H1 (cell line): ENCODE measurements at regions not wholly inside any gene's neighbourhood (a gene's known extent, or its start where the extent isn't known, plus 50 kb on each side); places are given as distances from the start of the nearest gene placed in this dataset.

ENCODE experiments used
- CTCF ChIA-PET: fragments of 300-600 bp; sonication (Branson Sonifier 250); formaldehyde crosslinking; loops from one replicate; lab custom pipeline; 2021; ENCODE audit not compliant: partially characterized antibody; lab: Charles Lee
- POLR2A ChIA-PET: fragments of 300-600 bp; sonication (Branson Sonifier 250); formaldehyde crosslinking; loops from one replicate; lab custom pipeline; 2021; ENCODE audit warnings: inconsistent platforms; ENCODE audit not compliant: partially characterized antibody; lab: Charles Lee
- DNase-seq, 2 experiments: peaks; one replicate each; pipeline versions ENCODE4 v3.0.0 to v3.0.0-alpha.2; 2010 to 2022; ENCODE audit warnings: low spot score in 2 of 2, low read depth in 1 of 2, mixed read lengths in 1 of 2
- FAIRE-seq: peaks from 2 replicates; lab custom pipeline; 2011; peaks lifted over from hg19 to GRCh38; lab: Jason Lieb, UNC
- H2AFZ ChIP-seq: 2 replicates; pipeline ENCODE4 v1.8.1; 2012; ENCODE audit warnings: low read length, inconsistent platforms
- H2AK5ac ChIP-seq: 2 replicates; pipeline ENCODE4 v1.6.1; 2013; ENCODE audit warnings: low read depth, low read length
- H2BK120ac ChIP-seq: replicated peaks from 2 replicates; pipeline ENCODE3; 2013; ENCODE audit warnings: low read depth, low read length, inconsistent platforms
- H2BK12ac ChIP-seq: 2 replicates; pipeline ENCODE4 v1.6.1; 2013; ENCODE audit warnings: low read depth, low read length
- H2BK15ac ChIP-seq: 2 replicates; pipeline ENCODE4 v1.6.1; 2013; ENCODE audit warnings: low read length
- H2BK20ac ChIP-seq: 2 replicates; pipeline ENCODE4 v1.6.1; 2013; ENCODE audit warnings: low read length
- H2BK5ac ChIP-seq: 2 replicates; pipeline ENCODE4 v1.6.1; 2013; ENCODE audit warnings: low read depth, low read length
- H3K14ac ChIP-seq: 2 replicates; pipeline ENCODE4 v1.6.1; 2013; ENCODE audit warnings: inconsistent platforms; ENCODE audit not compliant: insufficient read length
- H3K18ac ChIP-seq: 2 replicates; pipeline ENCODE4 v1.6.1; 2013; ENCODE audit warnings: low read length; ENCODE audit errors: extremely low read depth
- H3K23ac ChIP-seq: 2 replicates; pipeline ENCODE4 v1.6.1; 2013; ENCODE audit warnings: inconsistent platforms; ENCODE audit not compliant: insufficient read length
- H3K23me2 ChIP-seq: 2 replicates; pipeline ENCODE4 v1.6.1; 2013; ENCODE audit warnings: low read depth, low read length
- H3K27ac ChIP-seq: 2 replicates; pipeline ENCODE4 v1.6.1; 2011; ENCODE audit warnings: low read depth, low read length, inconsistent platforms
- H3K27me3 ChIP-seq, 4 experiments: replicated peaks in 1 of 4; 1 replicate in 1 of 4; 2 replicates in 3 of 4; pipeline versions ENCODE4 v1.6.1 to v1.8.1; 2011 to 2013; ENCODE audit warnings: low read length in 3 of 4, mild to moderate bottlenecking in 3 of 4, inconsistent platforms in 2 of 4, mixed read lengths in 2 of 4, moderate library complexity in 1 of 4; ENCODE audit not compliant: control insufficient read depth in 3 of 4, insufficient read depth in 3 of 4; ENCODE audit errors: extremely low read depth in 1 of 4
- H3K36me3 ChIP-seq, 4 experiments: 2 replicates each; pipeline versions ENCODE4 v1.6.1 to v1.8.1; 2011 to 2013; ENCODE audit warnings: mild to moderate bottlenecking in 4 of 4, low read length in 3 of 4, moderate library complexity in 2 of 4, control low read depth in 1 of 4, inconsistent platforms in 1 of 4; ENCODE audit not compliant: insufficient read depth in 4 of 4, control insufficient read depth in 2 of 4
- H3K4ac ChIP-seq: replicated peaks from 2 replicates; pipeline ENCODE3; 2013; ENCODE audit warnings: low read length, low read depth, mixed read lengths, inconsistent platforms; ENCODE audit not compliant: insufficient read length
- H3K4me1 ChIP-seq, 4 experiments: replicated peaks in 1 of 4; 1 replicate in 1 of 4; 2 replicates in 3 of 4; pipeline versions ENCODE4 v1.6.1 to v1.8.1; 2011 to 2013; ENCODE audit warnings: low read length in 3 of 4, inconsistent platforms in 2 of 4, mixed read lengths in 1 of 4; ENCODE audit not compliant: insufficient read depth in 4 of 4, control insufficient read depth in 3 of 4
- H3K4me2 ChIP-seq, 2 experiments: 2 replicates each; pipeline versions ENCODE4 v1.6.1 to v1.8.1; 2011 to 2013; ENCODE audit warnings: low read depth in 2 of 2, low read length in 2 of 2, control low read depth in 1 of 2, inconsistent platforms in 1 of 2, mild to moderate bottlenecking in 1 of 2; ENCODE audit not compliant: insufficient read depth in 1 of 2
- H3K4me3 ChIP-seq, 4 experiments: fragments of 200-600, 300-600 bp in 1 of 4; sonication (generic), shearing (Covaris generic), sonication (Bioruptor Twin) in 1 of 4; 2 replicates each; pipeline versions ENCODE4 v1.5.1 to v1.8.1; 2011 to 2016; ENCODE audit warnings: low read length in 4 of 4, low read depth in 3 of 4, control low read depth in 2 of 4, inconsistent platforms in 2 of 4, mild to moderate bottlenecking in 2 of 4, mixed read lengths in 1 of 4, moderate library complexity in 1 of 4; ENCODE audit not compliant: insufficient read depth in 2 of 4; ENCODE audit errors: extremely low read depth in 1 of 4
- H3K56ac ChIP-seq: replicated peaks from 2 replicates; pipeline ENCODE3; 2013; ENCODE audit warnings: low read depth, mild to moderate bottlenecking, mixed read lengths, low read length, inconsistent platforms; ENCODE audit not compliant: insufficient read length
- H3K79me1 ChIP-seq: 2 replicates; pipeline ENCODE4 v1.6.1; 2013; ENCODE audit warnings: low read depth, low read length, control low read depth
- H3K79me2 ChIP-seq, 2 experiments: 2 replicates each; pipeline versions ENCODE4 v1.6.1 to v1.8.1; 2012 to 2013; ENCODE audit warnings: low read length in 2 of 2, mild to moderate bottlenecking in 2 of 2, inconsistent platforms in 1 of 2; ENCODE audit not compliant: insufficient read depth in 2 of 2, control insufficient read depth in 1 of 2
- H3K9ac ChIP-seq, 4 experiments: replicated peaks in 1 of 4; 1 replicate in 1 of 4; 2 replicates in 3 of 4; pipeline versions ENCODE4 v1.6.1 to v1.8.1; 2011 to 2013; ENCODE audit warnings: low read depth in 3 of 4, low read length in 3 of 4, control low read depth in 2 of 4, mild to moderate bottlenecking in 2 of 4, moderate library complexity in 2 of 4, inconsistent platforms in 1 of 4; ENCODE audit errors: extremely low read depth in 1 of 4
- H3K9me3 ChIP-seq, 2 experiments: 2 replicates each; pipeline versions ENCODE4 v1.6.1 to v1.8.1; 2012 to 2013; ENCODE audit warnings: mild to moderate bottlenecking in 2 of 2, moderate library complexity in 2 of 2, control low read depth in 1 of 2, inconsistent platforms in 1 of 2, low read depth in 1 of 2, low read length in 1 of 2, mixed read lengths in 1 of 2; ENCODE audit not compliant: insufficient read depth in 2 of 2
- H4K20me1 ChIP-seq, 2 experiments: replicated peaks in 1 of 2; 2 replicates each; pipeline versions ENCODE3 to v1.8.1; 2011 to 2013; ENCODE audit warnings: inconsistent platforms in 2 of 2, low read length in 2 of 2, mild to moderate bottlenecking in 1 of 2; ENCODE audit not compliant: insufficient read depth in 2 of 2, control insufficient read depth in 1 of 2
- H4K5ac ChIP-seq: 2 replicates; pipeline ENCODE4 v1.6.1; 2013; ENCODE audit warnings: low read length, low read depth, mixed read lengths, inconsistent platforms; ENCODE audit not compliant: insufficient read length
- H4K8ac ChIP-seq: 2 replicates; pipeline ENCODE4 v1.8.0; 2013; ENCODE audit warnings: mild to moderate bottlenecking, moderate library complexity, low read length, inconsistent platforms; ENCODE audit not compliant: insufficient read depth; ENCODE audit errors: extremely low read depth
- H4K91ac ChIP-seq: replicated peaks from 2 replicates; pipeline ENCODE3; 2013; ENCODE audit warnings: low read length, mixed read lengths, inconsistent platforms; ENCODE audit not compliant: insufficient read length
- CBX5 ChIP-seq: fragments of 300-800, 300-1000 bp; sonication (generic); IDR thresholded peaks from 2 replicates; pipeline ENCODE4 v1.7.1; 2016; ENCODE audit warnings: antibody characterized with exemption, low read length, low read depth
- SIN3A ChIP-seq, 2 experiments: IDR thresholded peaks in 1 of 2; conservative IDR thresholded peaks in 1 of 2; 2 replicates each; pipeline ENCODE4 v1.6.1; 2011 to 2012; ENCODE audit warnings: low read length in 2 of 2, improper control_type of control experiment in 1 of 2, low read depth in 1 of 2, mild to moderate bottlenecking in 1 of 2
- SRF ChIP-seq: IDR thresholded peaks from 2 replicates; pipeline ENCODE4 v1.6.1; 2011; ENCODE audit warnings: mild to moderate bottlenecking, low read depth, low read length, moderate library complexity
- WGBS, 2 experiments: shearing (Covaris generic) in 1 of 2; methylation state at CpG; one replicate each; pipeline versions ENCODE4 v1.1.6 to v1.1.7; 2013 to 2015; ENCODE audit warnings: low lambda C conversion rate in 2 of 2, mixed read lengths in 2 of 2, inconsistent platforms in 1 of 2, low coverage in 1 of 2, missing lambda C conversion rate in 1 of 2; ENCODE audit not compliant: insufficient replicate concordance in 2 of 2, insufficient coverage in 1 of 2, insufficient read length in 1 of 2; ENCODE audit errors: extremely low coverage in 1 of 2, missing lambda C conversion rate in 1 of 2; 5-methylcytosine and 5-hydroxymethylcytosine counted together

- FAIRE-seq (no peak), DNase-seq (no peak)
- Histone ChIP-seq H2BK15ac (no peak overlapping the region), H3K79me2 (no peaks in the 10 kb centered on the region), H3K14ac (no peak overlapping the region), H3K23ac (no peak overlapping the region), H2BK120ac (no peak overlapping the region), H4K8ac (no peak overlapping the region), H3K18ac (no peak overlapping the region), H2BK20ac (no peak overlapping the region), H2AFZ (no peak overlapping the region), H3K27me3 (no peaks in the 10 kb centered on the region), H4K91ac (no peak overlapping the region), H3K4me2 (no peak overlapping the region), H3K36me3 (peaks cover 0 to 5% (median 0%) of the 10 kb centered on the region in 4 experiments; a peak in 2 of 8 replicates), H3K23me2 (no peaks in the 10 kb centered on the region), H4K5ac (no peak overlapping the region), H3K4me1 (no peaks in the 10 kb centered on the region), H2BK12ac (no peak overlapping the region), H2AK5ac (no peak overlapping the region), H3K56ac (no peak overlapping the region), H4K20me1 (no peaks in the 10 kb centered on the region), H3K4me3 (no peak overlapping the region), H3K4ac (no peak overlapping the region), H2BK5ac (no peak overlapping the region), H3K79me1 (no peaks in the 10 kb centered on the region), H3K9me3 (peaks cover 6 to 7% of the 10 kb centered on the region in 2 experiments; a peak in 2 of 4 replicates), H3K27ac (no peak overlapping the region), H3K9ac (no peak overlapping the region)
- TF ChIP-seq SIN3A (conservative IDR thresholded peaks at IDR 0.05 in 1 of 2, IDR thresholded peaks at IDR 0.05 in 1 of 2; ENCODE audit: low read depth in 1 of 2, low read length in 2 of 2) (no peak), SRF (no peak), CBX5 (no peak)
- ChIA-PET CTCF (no interaction called here), POLR2A (no interaction called here)
- 79% methylated on average over 1 of the region's 1 CpG; no CpG with 5 or more reads in 1 of the 2 experiments for WGBS, 2 experiments
These were observed 340.6 kb downstream of the RND3 start for GRCh38 chr2:150146879-150147278.
